ENCODE measurements at regions not wholly inside any gene's neighbourhood (a gene's known extent, or its start where the extent isn't known, plus 50 kb on each side); places are given as distances from the start of the nearest gene placed in this dataset.
"Not testable (repeated sequence)": the region's sequence is repeated elsewhere in the genome, so short reads cannot be mapped to it uniquely, and the experiment has no call there.

DNA sequence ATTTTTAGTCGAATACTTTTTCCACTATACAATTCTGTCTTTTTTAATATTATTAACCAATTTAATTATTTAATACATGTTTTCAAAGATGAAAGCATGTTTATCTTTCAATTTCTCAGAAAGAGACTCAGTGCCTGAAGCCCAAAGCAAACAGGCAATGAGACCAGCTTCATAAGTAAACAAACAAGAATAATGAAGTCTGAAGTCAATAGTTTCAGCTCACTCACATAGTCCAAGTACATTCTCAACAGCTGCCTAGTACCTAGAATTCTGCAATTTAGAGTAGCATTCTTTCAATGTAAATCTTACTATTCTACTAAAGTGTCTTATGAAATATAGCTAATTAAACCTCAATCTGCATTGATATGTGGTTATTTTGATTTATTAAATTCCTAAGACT, 626.5 kb upstream of the NRSN1 start:
- no peak for DNase-seq (ENCODE audit: low read depth in 2 of 2)

DNA sequence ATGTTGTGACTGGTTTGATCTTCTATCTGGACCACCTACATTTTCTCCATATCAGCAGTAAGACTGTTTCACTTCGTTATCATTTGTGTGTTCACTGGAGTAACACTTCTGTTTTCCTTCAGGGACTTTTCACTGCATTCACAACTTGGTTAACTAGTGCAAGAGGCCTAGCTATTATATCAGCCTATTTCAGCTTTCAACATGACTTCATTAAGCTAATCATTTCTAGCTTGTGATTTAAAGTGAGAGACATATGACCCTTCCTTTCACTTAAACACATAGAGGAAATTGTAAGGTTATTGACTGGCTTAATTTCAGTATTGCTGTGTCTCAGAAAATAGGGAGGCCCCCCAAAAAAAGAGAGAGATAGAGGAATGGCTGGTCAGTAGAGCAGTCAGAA, 622.8 kb upstream of the NRSN1 start:
- no peak for DNase-seq (ENCODE audit: low read depth in 2 of 2)

DNA sequence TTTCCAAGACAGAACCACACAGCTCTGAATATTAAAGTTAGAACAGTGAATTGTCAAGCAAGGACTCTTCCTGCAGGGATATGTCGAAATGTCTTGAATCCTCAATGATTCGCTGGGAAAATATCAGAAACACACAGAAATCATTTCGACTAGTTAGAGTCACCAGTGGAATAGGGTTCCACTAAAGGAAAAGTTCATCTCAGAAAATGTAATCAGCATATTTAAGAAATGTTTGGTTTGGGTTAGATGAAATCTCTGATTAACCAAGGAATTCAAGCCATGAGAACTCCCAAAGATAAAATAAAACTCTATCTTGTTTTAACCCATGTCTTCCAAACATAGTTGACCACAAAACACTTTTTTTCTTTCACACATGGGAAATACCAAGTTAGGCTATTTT, 621.0 kb upstream of the NRSN1 start:
- peak; percentile 55 to 61 for DNase-seq (ENCODE audit: low read depth in 2 of 2)

DNA sequence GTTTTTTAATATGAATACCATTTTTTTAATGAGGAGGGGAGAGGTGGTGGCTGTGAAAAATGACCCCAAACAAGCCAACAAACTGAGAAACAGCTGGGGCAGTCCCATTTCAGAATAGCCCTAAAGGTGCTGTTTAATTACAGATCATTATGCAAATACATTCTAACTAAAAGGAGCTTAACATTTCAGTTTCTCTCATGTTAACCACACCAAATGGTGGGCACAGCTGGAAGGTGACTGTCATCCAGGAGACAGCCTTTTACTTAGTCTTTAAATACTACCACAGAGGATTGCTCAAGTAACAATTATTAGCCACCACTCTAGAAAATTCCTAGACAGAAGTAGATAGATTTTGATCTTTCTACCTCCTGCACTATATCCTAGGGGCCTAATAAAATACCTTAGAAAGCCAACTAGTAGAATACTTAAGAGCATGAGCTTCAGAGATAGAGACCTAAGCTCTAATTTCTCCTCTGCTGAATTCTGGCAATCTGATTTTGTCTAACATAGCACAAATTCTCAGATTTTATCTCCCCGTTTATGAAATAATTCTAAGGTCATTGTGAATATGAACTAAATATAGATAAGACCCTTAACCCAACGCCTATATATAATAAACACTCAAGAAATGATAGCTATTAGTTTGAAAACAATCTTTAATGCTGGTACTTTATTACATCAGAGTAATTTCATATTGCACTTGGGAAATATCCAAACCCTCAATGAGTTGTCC, 615.1 kb upstream of the NRSN1 start:
- DNase-seq (ENCODE audit: low read depth in 2 of 2) = no peak

DNA sequence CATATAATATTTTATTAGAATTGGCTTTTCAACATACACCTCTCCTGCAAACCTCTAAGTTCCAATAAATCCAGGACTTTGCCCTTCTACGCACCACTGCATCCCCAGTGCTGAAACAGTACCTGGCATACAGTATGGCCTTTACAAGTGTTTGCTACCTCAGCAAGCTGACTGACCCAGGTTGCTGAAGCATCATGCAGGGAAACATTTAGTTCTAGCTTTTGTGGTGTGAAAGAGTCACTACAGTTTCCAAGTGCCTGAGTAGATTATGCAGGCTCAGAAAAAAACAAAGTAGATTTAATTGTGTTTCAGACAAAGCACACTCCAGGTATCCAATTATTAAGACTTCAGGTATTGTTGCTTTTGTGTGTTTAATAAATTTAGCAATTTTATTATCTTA, 614.2 kb upstream of the NRSN1 start:
- no peak for DNase-seq (ENCODE audit: low read depth in 2 of 2)

DNA sequence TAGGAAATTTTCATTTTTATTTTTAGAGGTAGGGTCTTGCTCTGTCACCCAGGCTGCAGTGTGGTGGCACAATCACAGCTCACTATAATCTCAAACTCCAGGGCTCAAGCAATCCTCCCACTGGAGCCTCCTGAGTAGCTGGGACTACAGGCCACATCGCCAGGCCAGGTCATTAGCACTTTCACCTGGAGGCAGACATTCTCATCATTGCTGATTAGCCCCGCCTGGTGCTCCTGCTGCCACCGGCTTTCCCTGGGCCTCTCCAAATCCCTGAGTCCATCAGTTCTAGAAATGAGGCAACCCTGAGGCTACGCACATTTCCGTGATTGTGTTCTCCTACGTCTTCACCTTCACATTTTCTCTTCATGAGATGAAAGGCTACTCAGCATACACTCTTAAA, 607.7 kb upstream of the NRSN1 start:
- DNase-seq (ENCODE audit: low read depth in 2 of 2) = no peak

DNA sequence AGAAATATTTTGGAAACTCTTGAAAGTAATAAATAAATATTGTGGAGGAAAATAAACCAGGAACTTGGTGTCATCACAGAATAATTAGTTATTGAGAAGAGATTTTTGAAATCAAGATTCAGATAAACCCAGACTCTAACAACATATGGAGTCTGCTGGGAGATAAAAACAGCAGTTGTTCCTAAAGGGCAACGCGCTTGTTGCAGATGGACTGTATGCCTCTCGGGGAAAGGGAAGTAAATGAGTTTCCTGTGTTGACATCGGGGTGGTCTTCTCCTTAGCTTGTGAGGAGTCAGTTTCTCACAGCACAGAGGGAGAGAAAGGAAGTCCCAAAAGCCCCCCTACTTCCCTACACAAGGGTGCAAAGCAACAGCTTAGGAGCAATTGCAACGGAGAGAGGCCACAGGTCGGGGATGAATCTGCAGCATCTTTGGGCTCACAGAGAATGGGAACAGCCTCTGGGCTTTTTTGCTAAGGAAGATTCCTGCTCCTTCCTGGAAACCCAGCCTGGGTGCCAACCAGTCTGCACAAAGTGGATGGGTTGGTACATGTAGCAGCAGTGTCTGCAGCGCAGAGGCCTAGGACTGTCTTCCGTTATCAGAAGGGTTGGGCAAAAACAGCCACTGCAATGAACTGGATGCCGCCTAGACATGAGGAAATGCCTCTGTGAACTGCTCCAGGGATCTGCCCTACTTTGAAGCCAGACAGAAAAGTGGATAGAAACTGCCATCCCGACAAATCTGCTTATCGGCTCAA, 603.0 kb upstream of the NRSN1 start:
- DNase-seq (ENCODE audit: low read depth in 2 of 2) = no peak

DNA sequence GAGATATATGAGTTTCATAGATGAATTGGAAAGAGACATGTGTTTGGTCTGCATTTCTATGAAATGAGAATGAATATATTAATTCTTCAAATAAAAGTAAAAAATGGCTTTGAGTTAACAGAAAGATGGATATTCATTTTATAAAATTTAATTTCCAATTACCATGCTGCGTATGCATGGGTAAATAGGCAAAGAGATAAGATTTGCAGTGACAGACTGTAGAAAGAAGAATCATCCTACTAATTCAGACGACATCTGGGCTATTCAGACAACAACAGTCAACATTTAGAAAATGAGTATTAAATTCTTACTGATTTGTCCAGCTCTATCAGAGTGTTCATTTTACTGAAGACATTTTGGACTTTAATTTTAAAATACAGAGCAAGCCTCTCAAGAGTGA, 602.2 kb upstream of the NRSN1 start:
- no peak for DNase-seq (ENCODE audit: low read depth in 2 of 2)

DNA sequence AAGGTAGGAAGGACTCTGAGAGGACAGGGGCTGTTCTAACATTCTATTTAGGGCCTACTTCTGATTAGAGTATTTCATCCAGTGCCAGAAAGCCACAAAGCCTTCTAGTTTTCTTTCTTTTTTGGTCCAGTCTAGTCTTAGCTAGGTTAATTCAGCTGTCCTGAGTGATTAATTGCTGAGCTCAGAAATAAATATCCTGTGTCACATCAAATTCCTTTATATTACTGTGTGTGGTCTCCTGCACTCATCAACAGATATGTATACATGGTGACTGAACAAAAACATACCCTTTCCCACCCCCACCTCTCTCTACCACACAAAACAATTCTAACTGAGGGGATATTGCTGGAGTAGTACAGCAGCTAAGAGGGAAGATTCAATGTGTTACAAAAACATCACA, 601.5 kb upstream of the NRSN1 start:
- no peak for DNase-seq (ENCODE audit: low read depth in 2 of 2)

DNA sequence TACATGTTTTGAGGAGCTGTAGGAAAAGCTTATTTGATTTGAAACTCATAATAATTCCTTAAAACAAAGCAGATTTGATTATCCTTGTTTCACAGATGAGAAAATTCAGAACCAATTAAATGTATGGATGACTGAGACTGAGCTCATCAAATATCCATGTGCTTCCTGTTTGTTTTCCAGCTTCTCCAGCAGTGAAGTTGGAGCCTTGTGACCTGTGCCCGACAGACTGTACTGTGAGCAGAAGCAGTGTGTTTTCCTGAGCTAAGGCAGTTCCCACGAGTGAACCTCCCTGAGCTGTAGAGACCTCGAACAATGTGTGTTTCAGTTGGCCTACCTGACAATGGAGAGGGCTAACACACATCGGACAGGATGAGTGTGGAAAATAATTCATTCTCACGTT, 599.5 kb upstream of the NRSN1 start:
- DNase-seq (ENCODE audit: low read depth in 2 of 2) = no peak

DNA sequence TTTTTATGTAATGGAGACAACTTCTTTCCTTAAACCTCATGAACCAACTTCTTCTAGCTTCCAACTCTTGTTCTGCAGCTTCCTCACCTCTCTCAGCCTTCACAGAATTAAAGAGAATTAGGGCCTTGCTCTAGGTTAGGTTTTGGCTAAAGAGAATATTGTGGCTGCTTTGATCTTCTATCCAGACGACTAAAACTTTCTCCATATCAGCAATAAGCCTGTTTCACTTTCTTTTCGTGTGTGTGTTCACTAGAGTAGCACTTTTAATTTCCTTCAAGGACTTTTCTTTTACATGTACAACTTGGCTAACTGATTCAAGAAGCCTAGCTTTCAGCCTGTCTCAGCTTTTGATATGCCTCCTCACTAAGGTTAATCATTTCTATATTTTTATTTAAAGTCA, 596.1 kb upstream of the NRSN1 start:
- no peak for DNase-seq (ENCODE audit: low read depth in 2 of 2)

DNA sequence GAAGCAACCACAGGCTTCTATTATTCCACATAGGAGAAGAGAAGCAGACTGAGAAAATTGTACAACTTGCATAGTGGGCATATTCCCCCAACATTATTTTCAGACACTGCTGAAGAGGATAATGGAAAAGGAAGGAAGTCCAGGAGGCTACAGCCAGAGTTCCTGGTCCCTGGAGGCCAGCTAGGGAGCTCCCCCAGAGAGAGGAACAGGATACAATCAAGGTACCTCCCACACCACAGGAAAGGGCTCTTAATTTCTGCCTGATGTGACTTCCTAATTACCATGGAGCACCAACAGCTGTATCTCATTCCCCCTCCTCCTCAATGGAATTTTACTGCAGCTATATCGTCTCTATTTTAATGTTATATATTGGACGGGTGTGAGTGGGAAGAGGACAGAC, 594.3 kb upstream of the NRSN1 start:
- no peak for DNase-seq (ENCODE audit: low read depth in 2 of 2)

DNA sequence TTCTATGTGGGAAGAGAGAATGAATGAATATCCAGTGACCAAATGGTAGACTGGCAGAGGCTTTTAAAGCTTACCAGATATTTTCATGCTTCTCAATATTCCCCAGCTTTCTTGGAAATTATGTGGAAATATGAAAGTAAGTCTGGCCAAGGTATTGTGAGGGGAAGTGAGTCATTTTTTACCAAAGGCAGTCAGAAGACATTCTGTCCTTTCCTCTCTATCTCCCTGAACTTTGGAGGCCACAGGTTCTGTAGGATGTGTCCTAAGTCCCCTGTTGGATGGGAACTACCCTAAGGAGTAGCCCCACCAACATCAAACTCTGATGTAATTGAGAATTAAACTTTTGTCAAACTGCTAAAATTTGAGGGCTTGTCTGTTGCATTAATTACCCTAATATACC, 593.8 kb upstream of the NRSN1 start:
- DNase-seq (ENCODE audit: low read depth in 2 of 2) = no peak

DNA sequence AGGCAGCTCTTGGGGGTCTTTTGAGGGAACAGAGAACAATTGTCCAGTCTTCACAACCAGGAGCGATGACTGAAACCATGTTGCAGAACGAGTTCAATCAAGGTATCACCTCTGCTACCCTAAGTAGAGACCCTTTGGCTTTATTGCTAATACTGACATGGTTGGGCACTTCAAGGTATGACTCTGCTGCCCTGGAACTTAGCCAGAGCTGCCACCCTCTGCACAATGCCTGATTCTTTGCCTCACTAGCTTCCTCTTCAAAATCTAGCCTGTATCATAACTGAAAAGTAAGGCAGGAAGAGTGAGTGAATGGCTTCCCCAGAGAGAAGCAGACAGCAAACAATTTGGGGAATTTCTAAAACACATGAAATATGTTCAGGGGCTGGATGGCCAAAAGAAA, 592.7 kb upstream of the NRSN1 start:
- DNase-seq (ENCODE audit: low read depth in 2 of 2) = no peak

DNA sequence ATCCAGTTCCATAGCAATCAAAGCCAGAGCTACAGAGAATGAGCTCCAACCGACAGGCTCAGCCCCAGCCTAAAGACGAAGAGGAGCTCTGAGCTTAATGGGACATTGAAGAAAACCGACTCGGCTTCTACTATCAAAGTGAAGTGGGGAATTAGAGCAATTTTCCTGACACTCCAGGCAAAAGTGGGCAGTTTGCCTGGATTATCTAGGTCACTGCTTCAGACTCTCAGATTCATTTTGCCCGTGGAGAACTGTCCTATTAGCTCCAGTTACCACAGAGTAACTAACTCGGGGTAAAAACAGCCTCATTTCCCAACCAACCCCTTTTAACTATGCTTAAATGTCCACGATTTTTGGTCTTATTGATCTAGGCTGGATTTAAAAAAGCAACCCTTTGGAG, 592.1 kb upstream of the NRSN1 start:
- DNase-seq (ENCODE audit: low read depth in 2 of 2) = no peak

DNA sequence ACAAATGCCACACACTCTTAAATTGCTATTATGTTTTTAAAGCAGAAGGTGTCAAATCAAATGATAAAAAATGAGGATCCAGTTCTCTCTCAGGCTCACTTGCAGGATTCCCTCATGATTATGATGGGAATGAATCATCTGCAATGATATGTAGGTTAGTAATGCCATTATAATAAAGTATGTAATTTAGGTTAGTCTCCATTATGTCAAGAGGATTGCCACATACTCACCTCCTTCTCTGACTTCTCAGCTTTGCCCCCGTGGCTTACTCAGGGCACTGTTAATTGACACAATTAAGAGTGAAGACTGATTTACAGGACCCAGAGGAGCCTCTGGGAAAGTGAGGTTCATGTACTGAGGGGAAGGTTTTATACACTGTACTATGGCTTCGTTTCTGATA, 591.7 kb upstream of the NRSN1 start:
- no peak for DNase-seq (ENCODE audit: low read depth in 2 of 2)

DNA sequence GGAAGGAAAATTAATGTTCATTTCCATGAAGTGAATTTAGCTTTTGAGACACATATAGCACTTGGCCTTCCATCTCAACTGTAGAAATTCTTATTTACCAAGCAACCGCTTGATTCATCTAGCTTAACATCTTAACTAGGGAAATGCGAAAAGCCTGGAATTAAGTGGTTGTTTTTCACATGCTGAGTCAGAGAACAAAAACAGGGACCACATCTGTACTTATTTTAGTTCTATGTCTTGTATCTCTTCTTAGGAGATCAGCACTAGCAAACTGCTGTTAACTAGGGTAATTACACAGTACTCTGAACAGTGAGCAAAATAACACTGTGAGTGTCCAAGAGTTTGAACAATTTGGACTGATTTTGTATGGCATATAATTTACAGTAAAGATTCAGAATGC, 590.9 kb upstream of the NRSN1 start:
- peak in 1 of 2 experiments; percentile 20 for DNase-seq (ENCODE audit: low read depth in 2 of 2)

DNA sequence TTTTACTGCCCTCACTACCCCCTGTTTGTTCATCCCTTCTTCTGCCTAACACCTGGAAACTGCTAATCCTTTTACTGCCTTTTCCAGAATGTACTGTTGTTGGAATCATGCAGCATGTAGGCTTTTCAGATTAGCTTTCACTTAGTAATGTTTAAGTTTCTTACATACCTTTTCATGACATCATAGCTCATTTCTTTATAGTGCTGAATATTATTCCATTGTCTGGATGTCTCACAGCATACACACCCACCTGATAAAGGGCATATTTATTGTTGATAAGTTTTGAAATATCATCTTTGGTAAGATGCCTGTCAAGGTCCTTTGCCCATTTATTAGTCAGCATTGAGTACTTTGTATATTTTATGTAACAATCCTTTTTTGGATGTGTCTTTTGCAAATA, 588.2 kb upstream of the NRSN1 start:
- DNase-seq (ENCODE audit: low read depth in 2 of 2) = no peak

DNA sequence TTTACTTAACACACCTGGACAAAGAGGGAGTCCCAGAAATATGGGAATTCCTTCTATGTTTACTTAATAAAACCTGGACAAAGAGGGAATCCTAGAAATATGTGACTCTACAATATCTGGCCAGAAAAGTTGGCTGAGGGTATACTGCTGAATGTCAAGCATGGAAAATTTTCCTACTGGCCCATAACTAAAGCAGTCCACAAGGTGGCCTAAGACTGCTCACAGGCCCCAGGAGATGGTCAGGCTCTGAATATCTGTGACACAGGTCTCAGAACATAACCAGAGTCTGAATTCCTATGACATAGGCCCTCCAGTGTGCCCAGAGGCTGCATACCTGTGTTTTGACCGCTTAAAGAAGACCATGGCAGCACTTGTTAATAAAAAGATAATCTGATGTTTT, 578.2 kb upstream of the NRSN1 start:
- DNase-seq (ENCODE audit: low read depth in 2 of 2) = no peak

DNA sequence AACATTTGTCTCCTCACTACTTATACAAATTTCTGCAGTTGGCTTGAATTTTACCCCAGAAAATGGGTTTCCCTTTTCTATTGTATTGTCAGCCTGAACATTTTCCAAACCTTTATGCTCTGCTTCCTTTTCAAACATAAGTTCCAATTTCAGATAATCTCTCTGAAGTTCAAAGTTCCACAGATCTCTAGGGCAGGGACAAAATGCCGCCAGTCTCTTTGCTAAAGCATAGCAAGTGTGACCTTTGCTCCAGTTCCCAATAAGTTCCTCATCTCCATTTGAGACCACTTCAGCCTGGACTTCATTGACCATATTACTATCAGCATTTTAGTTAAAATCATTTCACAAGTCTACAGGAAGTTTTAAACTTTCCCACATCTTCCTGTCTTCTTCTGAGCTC, 571.1 kb upstream of the NRSN1 start:
- DNase-seq (ENCODE audit: low read depth in 2 of 2) = not testable (repeated sequence)

DNA sequence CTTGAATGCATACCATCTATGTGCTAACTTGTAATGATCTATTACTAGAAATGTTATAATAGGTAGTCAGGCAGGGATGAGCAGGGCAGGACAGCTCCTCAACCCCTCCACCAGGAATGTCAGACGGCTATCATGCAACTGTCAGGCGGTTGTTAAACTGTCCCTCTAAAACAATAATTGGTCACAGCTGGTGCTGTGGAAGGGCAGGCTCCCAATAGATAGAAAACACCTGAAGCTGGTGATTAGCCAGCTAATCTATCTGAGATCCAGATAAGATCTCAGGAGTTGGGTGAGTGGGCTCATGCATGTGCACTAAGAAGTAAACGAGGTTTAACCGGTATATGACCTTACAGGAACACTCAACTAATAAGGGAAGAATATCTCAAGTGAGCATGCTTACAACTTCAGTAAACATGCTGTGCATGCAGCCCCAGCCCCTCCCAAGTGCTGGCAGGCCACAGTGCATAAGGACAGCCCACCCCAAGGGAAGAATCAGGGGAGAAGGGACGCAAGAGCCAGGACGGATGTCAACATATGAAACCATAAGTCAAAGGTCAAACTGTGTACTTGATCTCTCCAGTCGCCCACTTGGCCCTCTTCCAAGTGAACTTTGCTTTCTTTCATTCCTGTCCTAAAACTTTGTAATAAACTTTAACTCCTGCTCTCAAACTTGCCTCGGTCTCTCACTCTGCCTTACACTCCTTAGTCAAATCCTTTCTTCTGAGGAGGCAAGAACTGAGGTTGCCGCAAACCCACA, 566.2 kb upstream of the NRSN1 start:
- no peak for DNase-seq (ENCODE audit: low read depth in 2 of 2)

DNA sequence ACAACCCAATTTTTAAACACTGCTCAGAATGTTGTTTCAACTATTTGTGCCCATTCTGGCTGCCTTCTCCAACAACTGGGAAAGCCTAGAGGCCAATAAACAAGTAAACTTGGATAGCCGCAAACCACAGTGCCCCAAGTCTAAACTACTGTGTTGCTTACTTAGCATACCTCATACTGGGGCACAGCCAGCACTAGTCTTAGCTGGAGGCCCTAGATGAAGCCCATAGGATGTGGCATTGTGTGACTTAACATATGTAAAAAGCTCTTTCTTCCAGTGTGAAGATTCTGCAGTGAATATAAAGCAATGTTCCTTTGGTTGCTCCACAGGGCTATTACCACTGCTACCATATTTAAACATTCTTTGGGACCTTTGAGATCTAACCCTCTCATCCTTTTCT, 564.3 kb upstream of the NRSN1 start:
- no peak for DNase-seq (ENCODE audit: low read depth in 2 of 2)

DNA sequence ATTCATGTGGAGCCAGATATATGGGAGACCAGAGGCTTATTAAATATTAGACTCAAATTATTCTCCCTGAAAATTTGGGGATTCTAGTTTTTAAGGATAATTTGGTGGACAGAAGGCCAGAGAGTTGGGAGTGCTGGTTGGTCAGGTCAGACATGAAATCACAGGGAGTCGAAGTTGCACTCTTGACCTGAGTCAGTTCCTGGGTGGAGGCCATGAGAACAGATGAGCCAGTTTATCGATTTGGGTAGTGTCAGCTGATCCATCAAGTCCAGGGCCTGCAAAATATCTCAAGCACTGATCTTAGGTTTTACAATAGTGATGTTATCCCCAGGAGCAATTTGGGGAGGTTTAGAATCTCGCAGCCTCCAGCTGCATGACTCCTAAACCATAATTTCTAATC, 563.5 kb upstream of the NRSN1 start:
- DNase-seq (ENCODE audit: low read depth in 2 of 2) = no peak
